HepG2 (cell line): ENCODE measurements at regions not wholly inside any gene's neighbourhood (a gene's known extent, or its start where the extent isn't known, plus 50 kb on each side); places are given as distances from the start of the nearest gene placed in this dataset.
"Not testable (repeated sequence)": the region's sequence is repeated elsewhere in the genome, so short reads cannot be mapped to it uniquely, and the experiment has no call there.

Experiments
- ATAC-seq: fragments of 200-7000 bp; cut with Tn5 transposase; 3 replicates; pipeline ENCODE4 v1.9.1; 2020; ENCODE audit warnings: mild to moderate bottlenecking, moderate library complexity
- BruUV-seq: library from RNA; stranded (reverse); fragments of 400-500 nt; replicated peaks from 2 replicates; lab custom pipeline; 2021; lab: Mats Ljungman, UMichigan
- CTCF ChIA-PET: fragments of 300-600 bp; formaldehyde crosslinking; extraction: SDS; loops from one replicate; lab custom pipeline; 2021; ENCODE audit warnings: low total read pairs, inconsistent platforms, low intra/inter-chr PET ratio; lab: Yijun Ruan, JAX
- POLR2A ChIA-PET: fragments of 350-600 bp; sonication (Branson Sonifier 250); formaldehyde crosslinking; loops from one replicate; lab custom pipeline; 2020; ENCODE audit warnings: antibody characterized with exemption, inconsistent platforms; lab: Yijun Ruan, JAX
- DNase-seq: peaks from one replicate; pipeline ENCODE4 v3.0.0-alpha.2; 2015; ENCODE audit warnings: low spot score
- FAIRE-seq: peaks from 3 replicates; lab custom pipeline; 2011; peaks lifted over from hg19 to GRCh38; lab: Jason Lieb, UNC
- H2AFZ ChIP-seq: one replicate; pipeline ENCODE4 v1.6.1; 2011; ENCODE audit warnings: low read length, inconsistent platforms
- H3K27ac ChIP-seq: fragments of 300-600 bp; 3 replicates; pipeline ENCODE4 v1.8.0; 2011; ENCODE audit warnings: mixed run types, mild to moderate bottlenecking, mixed read lengths, low read length, inconsistent platforms; ENCODE audit not compliant: insufficient read depth; ENCODE audit errors: extremely low read length
- H3K27me3 ChIP-seq, 2 experiments: fragments of 200-600 bp in 1 of 2; 2 replicates in 1 of 2; 3 replicates in 1 of 2; pipeline versions ENCODE4 v1.6.0 to v1.8.0; 2011; ENCODE audit warnings: low read length in 2 of 2, mild to moderate bottlenecking in 2 of 2, moderate library complexity in 2 of 2, inconsistent platforms in 1 of 2; ENCODE audit not compliant: insufficient read depth in 2 of 2, control insufficient read depth in 1 of 2
- H3K36me3 ChIP-seq, 2 experiments: fragments of 200-600 bp in 1 of 2; replicated peaks in 1 of 2; 2 replicates in 1 of 2; 3 replicates in 1 of 2; pipeline versions ENCODE4 v1.5.1 to v1.8.0; 2011; ENCODE audit warnings: low read length in 2 of 2, inconsistent platforms in 1 of 2; ENCODE audit not compliant: insufficient read depth in 2 of 2, control insufficient read depth in 1 of 2
- H3K4me1 ChIP-seq: 2 replicates; pipeline ENCODE4 v1.5.1; 2012; ENCODE audit warnings: low read length, inconsistent platforms; ENCODE audit not compliant: insufficient read depth
- H3K4me2 ChIP-seq: 2 replicates; pipeline ENCODE4 v1.6.0; 2011; ENCODE audit warnings: low read depth, low read length, inconsistent platforms
- H3K4me3 ChIP-seq, 3 experiments: fragments of 200-600 bp in 1 of 3; sonication (generic), shearing (Covaris generic) in 1 of 3; replicated peaks in 1 of 3; 2 replicates each; pipeline ENCODE4 v1.5.1; 2011 to 2016; ENCODE audit warnings: low read length in 3 of 3, inconsistent platforms in 2 of 3, low read depth in 2 of 3, mild to moderate bottlenecking in 2 of 3, control low read depth in 1 of 3, mixed read lengths in 1 of 3; ENCODE audit not compliant: insufficient read depth in 1 of 3
- H3K79me2 ChIP-seq: one replicate; pipeline ENCODE4 v1.6.1; 2011; ENCODE audit warnings: low read length, inconsistent platforms; ENCODE audit not compliant: insufficient read depth
- H3K9ac ChIP-seq: 2 replicates; pipeline ENCODE4 v1.6.0; 2011; ENCODE audit warnings: mild to moderate bottlenecking, low read depth, low read length, inconsistent platforms; ENCODE audit not compliant: insufficient read depth
- H3K9me3 ChIP-seq: 2 replicates; pipeline ENCODE4 v1.5.1; 2012; ENCODE audit warnings: mild to moderate bottlenecking, low read length
- H4K20me1 ChIP-seq: 2 replicates; pipeline ENCODE4 v1.6.0; 2011; ENCODE audit warnings: inconsistent platforms, mild to moderate bottlenecking, low read length, moderate library complexity; ENCODE audit not compliant: insufficient read depth
- MAFF ChIP-seq: IDR thresholded peaks from 2 replicates; pipeline ENCODE4 v1.6.1; 2011; ENCODE audit warnings: low read depth, low read length, improper control_type of control experiment
- MAFK ChIP-seq, 2 experiments: IDR thresholded peaks in 1 of 2; conservative IDR thresholded peaks in 1 of 2; 2 replicates each; pipeline ENCODE4 v1.6.1; 2011; ENCODE audit warnings: improper control_type of control experiment in 2 of 2, low read length in 2 of 2
- ZIK1 ChIP-seq: sonication (generic); formaldehyde crosslinking; IDR thresholded peaks from 2 replicates; pipeline ENCODE4 v1.5.0; 2020; ENCODE audit warnings: mild to moderate bottlenecking, low read depth, missing genetic modification reagents, borderline replicate concordance
- ZNF337 ChIP-seq: sonication (generic); formaldehyde crosslinking; IDR thresholded peaks from 2 replicates; pipeline ENCODE4 v1.5.1; 2020; ENCODE audit warnings: missing genetic modification reagents, low read depth, mild to moderate bottlenecking, borderline replicate concordance
- ZNF775 ChIP-seq: sonication (generic); formaldehyde crosslinking; IDR thresholded peaks from 2 replicates; pipeline ENCODE4 v1.4.0; 2020; ENCODE audit warnings: missing genetic modification reagents, mild to moderate bottlenecking, moderate library complexity, borderline replicate concordance
- WGBS: methylation state at CpG from one replicate; pipeline ENCODE4 v1.1.6; 2017; ENCODE audit warnings: low lambda C conversion rate; 5-methylcytosine and 5-hydroxymethylcytosine counted together
- in situ Hi-C: cut with HindIII; loops from 2 replicates; pipeline ENCODE4 v1.10.0; 2017; ENCODE audit warnings: low pct_unique_long_range_greater_than_20kb; ENCODE audit not compliant: extremely low pct_ligation_motif_present
- intact Hi-C: fragments of 100-400 bp; cut with micrococcal nuclease; formaldehyde crosslinking; loops from one replicate; pipeline ENCODE4 v1.10.0; 2022; ENCODE audit not compliant: unreplicated experiment

- 80% methylated on average over 4 of the region's 4 CpGs for WGBS
- H3K36me3 ChIP-seq: no peaks in the 10 kb centered on the region
- DNase-seq (no peak), FAIRE-seq (no peak), ATAC-seq (no peak)
- in situ Hi-C loops: no loop called here
- ChIA-PET POLR2A (no interaction called here), CTCF (no interaction called here)
- H3K79me2 ChIP-seq: no peaks in the 10 kb centered on the region
- H2AFZ ChIP-seq: no peak overlapping the region
- no peak overlapping the region for H3K4me2 ChIP-seq
- H3K4me1 ChIP-seq: no peaks in the 10 kb centered on the region
- H3K27me3 ChIP-seq: no peaks in the 10 kb centered on the region
- H3K27ac ChIP-seq: no peak overlapping the region
- intact Hi-C loops: no loop called here
- TF ChIP-seq ZNF775 (CRISPR knock-in tag) (no peak), ZNF337 (CRISPR knock-in tag) (no peak)
- H3K9ac ChIP-seq: no peak overlapping the region
- BruUV-seq: no TSS peak
- H3K4me3 ChIP-seq: no peak overlapping the region
- H3K9me3 ChIP-seq: no peaks in the 10 kb centered on the region
- H4K20me1 ChIP-seq: no peaks in the 10 kb centered on the region
Measured at GRCh38 chrX:16347968-16348670, 180.8 kb downstream of the MAGEB17 start.

DNA sequence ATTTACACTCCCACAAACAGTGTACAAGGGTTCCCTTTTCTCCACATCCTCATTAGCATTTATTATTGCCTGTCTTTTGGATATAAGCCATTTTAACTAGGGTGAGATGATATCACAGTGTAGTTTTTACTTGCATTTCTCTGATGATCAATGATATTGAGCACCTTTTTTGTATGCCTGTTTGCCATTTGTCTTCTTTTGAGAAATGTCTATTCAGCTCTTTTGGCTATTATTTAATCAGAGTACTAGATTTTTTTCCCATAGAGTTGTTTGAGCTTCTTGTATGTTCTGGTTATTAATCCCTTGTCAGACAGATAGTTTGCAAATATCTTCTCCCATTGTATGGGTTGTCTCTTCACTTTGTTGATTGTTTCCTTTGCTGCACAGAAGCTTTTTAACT lies 190.6 kb downstream of the MAGEB17 start:
- Histone ChIP-seq H3K9me3 (no peaks in the 10 kb centered on the region), H3K36me3 (no peaks in the 10 kb centered on the region), H3K27me3 (no peaks in the 10 kb centered on the region), H3K4me1 (no peaks in the 10 kb centered on the region), H3K4me3 (no peak overlapping the region), H4K20me1 (no peaks in the 10 kb centered on the region), H2AFZ (no peak overlapping the region), H3K27ac (no peak overlapping the region), H3K9ac (no peak overlapping the region), H3K4me2 (no peak overlapping the region), H3K79me2 (no peaks in the 10 kb centered on the region)
- no peak for ATAC-seq
- DNase-seq: no peak
- no peak for FAIRE-seq
- CTCF ChIA-PET: no interaction called here
- in situ Hi-C loops (no loop called here), intact Hi-C loops (no loop called here)
- TF ChIP-seq ZIK1 (CRISPR knock-in tag): no peak
- peak; percentile 10 to 59; a peak in 2 of 4 replicates for TF ChIP-seq MAFK (conservative IDR thresholded peaks at IDR 0.05 in 1 of 2, IDR thresholded peaks at IDR 0.05 in 1 of 2; ENCODE audit: low read length in 2 of 2)
- 0 out of 2 replicates have a peak, but pooled peaks have one; percentile 27 for TF ChIP-seq MAFF
- POLR2A ChIA-PET: no interaction called here
- BruUV-seq: no TSS peak

GRCh38 chrX:16360056-16360455 lies 192.8 kb downstream of the MAGEB17 start:
- H3K4me2 ChIP-seq, H3K4me1 ChIP-seq, H3K79me2 ChIP-seq, FAIRE-seq, H4K20me1 ChIP-seq, H3K9ac ChIP-seq, BruUV-seq, H3K27me3 ChIP-seq, H3K4me3 ChIP-seq, in situ Hi-C loops, intact Hi-C loops, ATAC-seq, H2AFZ ChIP-seq, POLR2A ChIA-PET, H3K9me3 ChIP-seq, DNase-seq, H3K36me3 ChIP-seq, H3K27ac ChIP-seq, CTCF ChIA-PET: not testable (repeated sequence)
- 76% methylated on average over 9 of the region's 15 CpGs for WGBS
